Right atrium auricular region (tissue), 2 donors: ENCODE measurements at regions not wholly inside any gene's neighbourhood (a gene's known extent, or its start where the extent isn't known, plus 50 kb on each side); places are given as distances from the start of the nearest gene placed in this dataset.

Experiments
- DNase-seq: peaks from one replicate; pipeline ENCODE4 v3.0.0-alpha.2; 2019; ENCODE audit warnings: low spot score
- H3K27ac ChIP-seq, 2 donors: fragments of 200-600 bp; sonication (generic); 1 replicate in 1 of 2; 2 replicates in 1 of 2; pipeline ENCODE4 v1.5.1; 2016 to 2019
- H3K27me3 ChIP-seq, 2 donors: fragments of 200-600 bp; sonication (generic); one replicate each; pipeline versions ENCODE4 v1.5.1 to v1.6.0; 2017 to 2019
- H3K36me3 ChIP-seq: fragments of 200-600 bp; sonication (generic); one replicate; pipeline ENCODE4 v1.5.1; 2016
- H3K4me1 ChIP-seq, 2 donors: fragments of 200-600 bp; sonication (generic); one replicate each; pipeline versions ENCODE4 v1.5.1 to v1.6.0; 2017 to 2019
- H3K4me3 ChIP-seq, 2 donors: fragments of 200-600 bp; sonication (generic); 1 replicate in 1 of 2; 2 replicates in 1 of 2; pipeline ENCODE4 v1.5.1; 2017 to 2019; ENCODE audit warnings: mild to moderate bottlenecking in 1 of 2, moderate library complexity in 1 of 2
- H3K9me3 ChIP-seq, 2 donors: fragments of 200-600 bp; sonication (generic); one replicate each; pipeline ENCODE4 v1.5.1; 2019
- TF ChIP-seq, protein P1 (sequence below), 2 donors: fragments of 200-600 bp; sonication (generic); IDR thresholded peaks; one replicate each; pipeline ENCODE4 v1.5.1; 2019; ENCODE audit warnings: antibody characterized with exemption in 2 of 2

DNA sequence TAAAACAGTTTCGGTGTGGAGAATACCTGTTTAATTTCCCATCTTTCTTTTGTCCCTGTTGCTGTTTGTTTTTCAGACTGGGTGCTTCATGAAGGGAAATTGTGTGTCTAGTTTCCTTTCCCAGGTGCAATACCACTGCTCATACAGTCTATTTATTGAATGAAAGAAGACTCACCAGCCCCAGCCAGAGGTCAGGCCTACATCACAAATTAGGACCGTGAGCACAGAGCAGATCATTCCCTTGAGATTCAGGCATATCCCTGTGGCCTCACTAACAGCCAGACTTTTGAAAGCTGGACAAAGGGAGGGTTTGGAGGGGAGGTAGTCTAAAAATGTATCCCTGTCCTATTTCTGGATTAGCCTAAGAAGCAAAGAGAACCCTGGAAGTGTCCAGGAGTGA is 278.9 kb downstream of the IRS1 start:
- Histone ChIP-seq H3K27me3 (no peaks in the 10 kb centered on the region), H3K4me1 (no peaks in the 10 kb centered on the region), H3K4me3 (no peak overlapping the region), H3K36me3 (no peaks in the 10 kb centered on the region), H3K27ac (no peak overlapping the region), H3K9me3 (no peaks in the 10 kb centered on the region)
- no peak for DNase-seq
- TF ChIP-seq, protein P1, sequence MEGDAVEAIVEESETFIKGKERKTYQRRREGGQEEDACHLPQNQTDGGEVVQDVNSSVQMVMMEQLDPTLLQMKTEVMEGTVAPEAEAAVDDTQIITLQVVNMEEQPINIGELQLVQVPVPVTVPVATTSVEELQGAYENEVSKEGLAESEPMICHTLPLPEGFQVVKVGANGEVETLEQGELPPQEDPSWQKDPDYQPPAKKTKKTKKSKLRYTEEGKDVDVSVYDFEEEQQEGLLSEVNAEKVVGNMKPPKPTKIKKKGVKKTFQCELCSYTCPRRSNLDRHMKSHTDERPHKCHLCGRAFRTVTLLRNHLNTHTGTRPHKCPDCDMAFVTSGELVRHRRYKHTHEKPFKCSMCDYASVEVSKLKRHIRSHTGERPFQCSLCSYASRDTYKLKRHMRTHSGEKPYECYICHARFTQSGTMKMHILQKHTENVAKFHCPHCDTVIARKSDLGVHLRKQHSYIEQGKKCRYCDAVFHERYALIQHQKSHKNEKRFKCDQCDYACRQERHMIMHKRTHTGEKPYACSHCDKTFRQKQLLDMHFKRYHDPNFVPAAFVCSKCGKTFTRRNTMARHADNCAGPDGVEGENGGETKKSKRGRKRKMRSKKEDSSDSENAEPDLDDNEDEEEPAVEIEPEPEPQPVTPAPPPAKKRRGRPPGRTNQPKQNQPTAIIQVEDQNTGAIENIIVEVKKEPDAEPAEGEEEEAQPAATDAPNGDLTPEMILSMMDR (IDR thresholded peaks at IDR 0.05): no peak

DNA sequence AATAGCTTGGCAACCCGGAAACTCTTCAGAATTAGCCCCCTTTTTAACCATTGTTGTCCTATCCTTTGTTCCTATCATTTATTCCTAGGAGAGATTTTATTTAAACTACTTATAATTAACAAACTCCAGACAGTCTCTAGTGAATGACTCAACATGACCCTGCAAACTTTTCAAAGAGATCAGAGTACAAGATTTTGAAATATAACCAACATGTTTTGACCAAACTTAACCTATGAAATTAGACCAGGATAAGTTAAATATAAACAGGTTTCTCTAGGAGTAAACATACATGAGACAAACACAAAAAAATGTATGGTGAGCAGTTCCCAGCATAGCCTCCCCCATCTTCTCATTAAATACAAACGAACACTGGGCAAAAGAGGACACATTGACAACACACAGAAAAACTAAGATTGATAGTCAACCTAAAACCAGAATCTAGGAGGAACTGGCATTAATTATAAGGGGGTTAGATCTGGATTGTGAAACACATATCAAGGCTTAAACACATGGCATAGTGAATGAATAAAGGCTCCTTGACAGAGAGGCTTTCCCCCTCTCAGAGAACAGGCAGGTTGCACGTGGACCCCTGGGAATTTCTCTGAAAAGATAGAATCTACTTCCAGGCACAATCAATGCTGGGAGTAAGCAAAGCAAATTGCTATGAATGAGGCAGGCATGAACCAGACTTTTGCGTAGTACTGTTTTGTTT is 284.1 kb downstream of the IRS1 start:
- H3K27me3 ChIP-seq: no peaks in the 10 kb centered on the region
- no peak for DNase-seq
- H3K27ac ChIP-seq: no peak overlapping the region
- TF ChIP-seq, protein P1 (IDR thresholded peaks at IDR 0.05): no peak
- H3K4me3 ChIP-seq: no peak overlapping the region
- H3K36me3 ChIP-seq: no peaks in the 10 kb centered on the region
- no peaks in the 10 kb centered on the region for H3K9me3 ChIP-seq
- no peaks in the 10 kb centered on the region for H3K4me1 ChIP-seq

DNA sequence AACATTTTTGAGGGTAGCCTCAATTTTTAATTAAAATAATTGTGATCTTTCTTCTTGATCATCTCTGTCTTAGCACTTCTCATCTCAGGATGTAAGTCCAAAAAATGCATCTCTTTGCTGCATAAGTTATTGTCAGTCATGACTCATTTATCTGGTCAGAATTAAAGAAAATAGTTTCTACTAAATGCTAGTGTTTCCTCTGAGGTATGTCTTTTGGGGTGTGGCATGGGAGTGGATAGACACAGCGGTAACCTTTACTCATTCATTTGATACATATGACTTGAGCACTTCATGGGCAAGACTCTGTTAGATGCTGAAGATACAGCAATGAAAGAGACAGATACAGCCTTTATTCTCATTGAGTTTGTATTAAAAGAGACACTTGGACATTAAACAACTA is 284.7 kb downstream of the IRS1 start:
- no peak overlapping the region for H3K4me3 ChIP-seq
- no peaks in the 10 kb centered on the region for H3K27me3 ChIP-seq
- no peak overlapping the region for H3K27ac ChIP-seq
- TF ChIP-seq, protein P1 (IDR thresholded peaks at IDR 0.05): no peak
- no peaks in the 10 kb centered on the region for H3K9me3 ChIP-seq
- no peaks in the 10 kb centered on the region for H3K36me3 ChIP-seq
- H3K4me1 ChIP-seq: no peaks in the 10 kb centered on the region
- DNase-seq: no peak

DNA sequence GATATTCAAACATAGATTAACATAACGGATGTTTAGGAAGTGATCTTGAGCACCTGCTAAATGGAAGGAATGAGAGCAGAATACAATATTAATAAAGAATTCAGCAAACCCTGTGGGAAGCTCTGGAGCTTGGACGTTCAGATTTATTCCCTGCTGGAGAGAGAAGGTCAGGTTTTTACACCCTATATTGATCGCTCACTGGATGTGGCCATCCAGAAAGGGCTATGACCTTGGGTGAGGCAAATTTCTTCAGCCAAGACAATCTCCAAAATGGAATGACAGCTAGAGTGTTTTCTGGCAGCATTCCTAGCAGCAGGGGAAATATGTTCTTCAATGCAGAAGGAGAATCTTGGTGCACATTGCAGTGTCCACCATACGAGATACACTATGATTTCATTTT is 288.3 kb downstream of the IRS1 start:
- Histone ChIP-seq H3K4me1 (no peaks in the 10 kb centered on the region), H3K4me3 (no peak overlapping the region), H3K36me3 (no peaks in the 10 kb centered on the region), H3K27ac (no peak overlapping the region), H3K27me3 (no peaks in the 10 kb centered on the region), H3K9me3 (no peaks in the 10 kb centered on the region)
- DNase-seq: no peak
- TF ChIP-seq, protein P1 (IDR thresholded peaks at IDR 0.05): no peak

DNA sequence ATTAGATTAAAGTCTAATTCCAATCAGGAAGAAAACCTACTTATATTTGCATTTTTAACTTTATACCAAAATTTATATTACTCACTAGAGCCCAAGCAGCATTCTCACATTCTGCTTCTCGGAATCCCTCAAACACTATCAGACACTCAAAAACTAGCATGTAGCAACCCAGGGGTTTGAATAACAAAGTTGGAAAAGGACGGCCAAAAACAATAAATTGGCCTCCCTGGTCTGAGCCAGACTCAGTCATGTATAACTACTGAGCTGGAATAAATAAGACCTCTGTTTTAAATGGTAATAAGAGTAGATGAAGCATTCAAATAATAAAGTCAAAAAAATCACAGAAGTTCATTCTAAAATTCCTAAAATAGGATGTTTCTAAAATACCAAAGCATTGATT is 290.9 kb downstream of the IRS1 start:
- no peak overlapping the region for H3K4me3 ChIP-seq
- no peak for DNase-seq
- H3K9me3 ChIP-seq: peaks cover 0 to 5% of the 10 kb centered on the region in 2 donors
- H3K27me3 ChIP-seq: no peaks in the 10 kb centered on the region
- H3K4me1 ChIP-seq: no peaks in the 10 kb centered on the region
- H3K36me3 ChIP-seq: no peaks in the 10 kb centered on the region
- TF ChIP-seq, protein P1 (IDR thresholded peaks at IDR 0.05): no peak
- H3K27ac ChIP-seq: no peak overlapping the region

DNA sequence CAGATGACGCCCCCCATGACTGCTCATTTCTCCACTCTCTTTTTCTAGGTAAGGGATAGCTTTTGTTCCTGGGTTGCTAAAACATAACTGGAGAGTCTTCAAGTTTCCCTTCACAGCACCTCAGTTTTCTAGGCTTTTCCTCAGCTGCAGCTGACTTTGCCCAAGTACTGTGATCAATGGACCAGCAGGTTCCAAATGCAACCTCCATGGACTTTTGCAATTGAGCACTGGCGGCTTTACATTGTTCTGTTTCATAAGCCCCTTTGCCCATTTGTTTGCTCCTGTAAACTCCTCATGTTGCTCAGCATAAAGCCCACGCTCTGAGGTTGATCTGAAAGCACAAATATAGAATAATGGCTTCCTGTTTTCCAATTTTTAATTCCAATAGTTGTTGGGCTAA is 291.6 kb downstream of the IRS1 start:
- no peaks in the 10 kb centered on the region for H3K27me3 ChIP-seq
- peaks cover 0 to 5% of the 10 kb centered on the region in 2 donors for H3K9me3 ChIP-seq
- TF ChIP-seq, protein P1 (IDR thresholded peaks at IDR 0.05): no peak
- DNase-seq: no peak
- no peak overlapping the region for H3K27ac ChIP-seq
- H3K4me3 ChIP-seq: no peak overlapping the region
- no peaks in the 10 kb centered on the region for H3K4me1 ChIP-seq
- H3K36me3 ChIP-seq: no peaks in the 10 kb centered on the region
